ENCODE measurements at regions not wholly inside any gene's neighbourhood (a gene's known extent, or its start where the extent isn't known, plus 50 kb on each side); places are given as distances from the start of the nearest gene placed in this dataset.

DNA sequence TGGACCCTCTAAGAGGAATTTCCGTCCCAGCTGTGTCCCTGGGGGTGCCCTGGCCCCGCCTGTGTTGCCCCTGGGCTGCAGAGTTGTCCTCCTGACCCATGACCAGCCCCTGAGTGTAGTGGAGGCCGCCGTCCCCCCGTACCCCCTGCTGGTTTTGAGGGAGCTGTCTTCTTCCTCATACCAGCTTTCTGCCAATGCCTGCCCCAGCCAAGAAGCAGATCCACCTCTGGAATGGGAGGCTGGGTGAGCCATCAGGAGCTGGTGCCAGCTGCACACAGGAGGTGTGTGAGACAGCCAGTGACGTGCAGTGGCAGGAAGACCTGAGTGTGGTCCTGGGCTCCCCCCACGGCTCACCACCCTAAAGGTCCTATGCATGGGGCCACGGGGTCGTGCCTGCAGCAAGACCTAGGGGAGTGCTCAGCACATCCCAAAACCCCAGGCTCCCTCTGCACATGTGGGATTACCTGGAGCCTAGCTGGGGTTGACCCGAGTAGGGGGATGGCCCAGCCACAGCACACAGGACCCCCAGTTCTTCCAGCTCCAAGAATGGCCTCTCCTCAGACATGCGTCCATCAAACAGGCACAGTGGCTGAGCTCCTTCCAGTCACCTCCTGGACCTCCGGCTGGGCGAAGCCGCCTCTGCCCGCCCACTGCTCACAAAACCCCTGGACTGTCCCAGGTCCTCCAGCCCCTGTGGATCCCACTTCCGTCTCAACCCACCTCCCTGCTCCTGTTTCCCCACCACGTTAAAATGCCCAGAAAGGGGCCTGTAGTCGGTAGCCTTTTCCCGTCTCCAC is 647.6 kb downstream of the BRD1 start:
- DNase-seq: no peak

DNA sequence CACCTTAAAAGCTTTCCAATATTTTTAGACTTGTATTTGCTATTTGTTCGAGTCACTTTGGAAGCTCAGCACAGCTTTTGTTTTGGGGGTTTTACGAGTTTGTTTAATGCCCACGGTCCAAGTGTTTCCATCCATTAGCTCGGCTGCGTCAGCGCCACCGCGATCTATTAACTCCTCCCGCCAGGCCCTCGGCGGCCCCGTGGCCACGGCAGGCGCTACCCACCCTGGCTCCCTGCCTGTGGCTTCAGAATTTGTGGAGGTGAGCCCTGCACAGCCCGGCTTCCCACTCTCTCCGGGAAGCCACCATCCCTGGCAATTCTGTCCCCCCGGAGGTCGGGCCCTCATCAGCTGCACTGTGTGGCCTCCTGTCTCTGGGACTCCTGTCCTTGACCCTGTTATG is 648.5 kb downstream of the BRD1 start:
- no peak for DNase-seq

DNA sequence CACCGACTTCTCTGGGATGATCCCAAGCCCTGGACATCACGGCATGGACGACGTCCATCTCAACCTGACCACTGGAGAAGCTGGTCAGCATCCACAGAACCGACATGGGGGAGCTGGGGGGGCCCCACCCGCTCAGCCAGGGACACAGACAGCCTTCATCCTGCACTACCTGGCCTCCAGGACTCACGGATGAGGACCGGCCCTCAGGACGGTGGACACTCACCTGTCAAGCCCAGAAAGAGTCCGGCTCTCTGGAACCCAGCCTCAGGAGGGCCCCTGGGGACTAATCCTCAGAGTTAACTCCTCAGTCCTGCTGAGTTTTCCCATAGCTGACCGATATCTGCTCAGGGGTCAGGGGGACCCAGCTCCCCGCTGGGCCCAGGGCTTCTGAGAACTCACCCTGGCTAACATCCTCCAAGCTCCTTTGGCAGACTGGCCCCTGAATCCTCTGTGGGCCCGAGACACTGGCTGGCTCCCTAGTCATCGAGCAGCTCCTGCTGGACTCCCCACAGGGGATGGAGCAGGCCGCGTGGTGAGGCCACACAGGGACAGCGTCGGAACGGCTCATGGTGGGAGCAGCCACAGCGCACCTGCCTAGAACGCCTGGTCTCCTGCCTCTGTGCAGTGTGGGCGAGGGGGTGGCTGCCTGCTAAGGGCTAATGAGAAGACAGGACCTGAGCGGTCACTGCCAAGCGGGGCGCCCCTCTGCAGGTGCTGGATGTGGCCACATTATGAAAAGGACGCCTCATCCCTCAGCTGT is 649.2 kb downstream of the BRD1 start:
- DNase-seq: no peak

DNA sequence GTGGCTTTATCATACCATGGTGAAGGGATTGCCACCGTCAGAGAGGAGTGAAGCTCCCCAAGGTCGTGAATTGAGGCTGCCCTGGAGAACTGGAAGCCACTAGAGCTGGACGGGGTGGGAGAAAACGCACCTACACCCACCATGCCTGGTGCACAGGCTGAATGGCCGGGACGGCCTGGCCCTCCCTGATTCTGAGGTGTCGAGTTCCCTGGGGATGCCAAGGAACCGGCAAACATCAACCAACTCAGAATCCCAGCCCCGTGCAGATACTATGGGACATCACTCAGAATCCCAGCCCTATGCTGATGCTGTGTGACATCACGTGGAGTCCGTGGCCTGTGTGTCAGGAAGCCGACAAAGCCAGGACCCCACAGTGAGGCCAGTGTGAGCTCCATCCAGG is 650.0 kb downstream of the BRD1 start:
- no peak for DNase-seq

DNA sequence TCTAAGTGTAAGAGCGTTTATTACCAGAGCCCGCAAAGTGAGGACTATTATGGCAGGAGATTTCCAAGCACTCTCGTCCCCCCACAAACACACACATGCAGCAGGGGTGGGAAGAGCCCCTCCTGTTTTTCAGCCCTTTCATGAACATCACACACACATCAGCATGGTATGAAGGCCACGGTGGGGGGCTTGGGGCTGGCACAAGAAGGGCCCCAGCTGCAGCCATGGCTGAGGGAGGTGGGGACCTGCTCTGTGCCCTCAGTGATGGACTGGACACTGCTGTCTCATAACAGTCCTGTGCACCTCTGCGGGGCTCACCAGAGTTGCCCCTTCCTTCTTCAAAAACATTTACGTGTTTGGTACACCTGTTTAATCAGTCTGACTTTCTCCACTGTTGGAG is 650.7 kb downstream of the BRD1 start:
- DNase-seq: no peak

DNA sequence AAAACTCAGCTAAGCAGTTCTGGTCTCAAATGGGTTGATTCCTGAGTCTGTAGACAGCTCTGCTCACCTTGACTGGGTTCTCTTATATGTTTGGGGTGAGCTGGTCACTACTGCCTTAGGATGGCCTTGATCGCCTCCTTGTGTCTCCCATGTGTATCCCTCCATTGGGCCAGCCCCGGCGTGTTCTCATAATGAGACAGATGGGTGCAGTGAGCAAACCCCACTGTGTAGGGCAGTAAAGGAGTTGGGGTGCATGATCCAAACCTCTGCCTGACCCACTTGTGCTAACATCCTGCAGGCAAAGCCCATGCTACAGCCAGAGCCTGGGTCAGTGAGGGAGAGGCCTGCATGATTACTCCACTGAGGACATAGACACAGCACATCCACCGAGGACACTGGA is 657.6 kb downstream of the BRD1 start:
- DNase-seq: no peak

DNA sequence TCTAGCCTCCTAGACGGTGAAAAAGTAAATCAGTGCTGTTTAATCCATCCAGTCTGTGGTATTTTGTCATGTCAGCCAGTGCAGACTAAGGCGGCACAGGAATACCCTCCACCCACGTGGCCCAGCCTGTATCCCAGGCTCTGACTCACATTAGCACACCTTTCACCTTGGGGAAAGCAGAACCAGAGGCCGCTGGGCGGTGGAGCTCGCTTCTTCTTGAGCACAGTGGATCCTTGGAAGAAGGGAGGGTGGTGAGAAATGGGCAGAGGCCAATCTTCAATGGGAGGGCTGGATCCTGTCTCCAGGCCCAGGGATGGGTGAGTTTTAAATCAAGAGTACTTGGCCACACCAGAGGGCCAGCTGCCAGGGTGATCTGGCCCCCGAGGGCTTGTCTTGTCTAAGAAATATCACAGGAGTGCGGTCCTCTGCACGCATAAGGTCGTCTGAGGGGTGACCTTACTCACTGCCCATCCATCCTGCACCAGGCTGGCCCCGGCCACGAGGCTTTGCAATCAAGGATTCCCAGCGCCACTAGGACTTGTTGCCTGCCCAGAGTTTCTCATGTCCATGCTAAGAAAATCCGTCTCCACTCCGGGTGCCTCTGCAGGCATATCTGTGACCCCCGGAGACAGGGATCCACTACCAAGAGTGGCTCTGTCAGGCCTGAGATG is 658.5 kb downstream of the BRD1 start:
- no peak for DNase-seq

DNA sequence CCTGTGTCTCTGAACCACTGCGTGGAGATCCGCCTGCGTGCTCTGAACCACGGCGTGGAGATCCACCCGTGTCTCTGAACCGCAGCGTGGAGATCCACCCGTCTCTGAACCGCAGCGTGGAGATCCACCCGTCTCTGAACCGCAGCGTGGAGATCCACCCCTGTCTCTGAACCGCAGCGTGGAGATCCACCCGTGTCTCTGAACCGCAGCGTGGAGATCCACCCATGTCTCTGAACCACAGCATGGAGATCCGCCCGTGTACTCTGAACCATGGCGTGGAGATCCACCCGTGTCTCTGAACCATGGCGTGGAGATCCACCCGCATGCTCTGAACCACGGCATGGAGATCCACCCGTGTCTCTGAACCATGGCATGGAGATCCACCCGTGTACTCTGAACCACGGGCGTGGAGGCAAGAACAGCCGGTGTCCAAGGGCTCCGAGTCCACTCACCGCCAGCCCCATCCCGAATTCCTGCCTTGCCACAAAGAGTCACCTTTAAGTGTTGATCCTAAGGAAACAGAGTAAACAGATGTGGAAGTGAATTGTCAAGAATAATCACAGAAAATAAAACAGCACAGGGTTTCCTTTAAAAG is 659.4 kb downstream of the BRD1 start:
- no peak for DNase-seq

DNA sequence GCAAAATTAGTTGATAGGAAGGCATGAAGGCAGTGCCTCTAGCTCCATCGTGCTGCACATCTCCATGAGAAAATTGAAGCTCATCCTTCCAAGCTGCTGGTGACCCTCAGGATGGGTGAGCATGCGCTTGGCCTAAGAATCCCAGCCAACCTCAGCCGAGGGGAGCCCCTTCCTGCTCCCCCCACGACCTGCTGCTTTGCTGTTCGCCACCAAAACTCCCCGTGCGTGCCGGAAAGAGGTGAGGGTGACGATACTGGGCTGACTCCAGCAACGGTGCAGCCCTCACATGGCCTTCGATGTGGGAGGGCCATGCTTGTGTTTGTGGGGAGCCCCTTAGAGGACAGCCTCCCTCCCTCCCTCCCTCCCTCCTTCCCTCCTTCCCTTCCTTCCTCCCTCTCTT is 660.9 kb downstream of the BRD1 start:
- no peak for DNase-seq

DNA sequence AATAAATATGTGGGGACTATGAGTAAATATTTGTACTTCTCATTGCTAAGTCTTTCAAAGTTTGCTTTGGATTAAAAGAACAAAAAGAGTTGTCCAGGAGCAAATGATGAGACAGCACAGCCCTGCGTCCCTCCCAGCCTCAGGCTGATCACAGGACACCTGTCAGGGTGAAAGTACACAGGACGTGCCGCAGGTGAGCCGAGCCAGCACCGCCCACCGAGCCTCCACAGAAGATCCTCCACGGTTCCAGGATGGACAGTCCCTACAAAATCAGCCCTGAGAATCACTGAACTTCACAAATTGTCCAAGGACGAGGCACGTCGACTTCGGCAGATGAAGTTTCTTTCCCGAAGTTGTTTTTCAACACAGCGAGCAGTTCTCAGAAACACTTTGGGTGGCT is 661.5 kb downstream of the BRD1 start:
- no peak for DNase-seq

DNA sequence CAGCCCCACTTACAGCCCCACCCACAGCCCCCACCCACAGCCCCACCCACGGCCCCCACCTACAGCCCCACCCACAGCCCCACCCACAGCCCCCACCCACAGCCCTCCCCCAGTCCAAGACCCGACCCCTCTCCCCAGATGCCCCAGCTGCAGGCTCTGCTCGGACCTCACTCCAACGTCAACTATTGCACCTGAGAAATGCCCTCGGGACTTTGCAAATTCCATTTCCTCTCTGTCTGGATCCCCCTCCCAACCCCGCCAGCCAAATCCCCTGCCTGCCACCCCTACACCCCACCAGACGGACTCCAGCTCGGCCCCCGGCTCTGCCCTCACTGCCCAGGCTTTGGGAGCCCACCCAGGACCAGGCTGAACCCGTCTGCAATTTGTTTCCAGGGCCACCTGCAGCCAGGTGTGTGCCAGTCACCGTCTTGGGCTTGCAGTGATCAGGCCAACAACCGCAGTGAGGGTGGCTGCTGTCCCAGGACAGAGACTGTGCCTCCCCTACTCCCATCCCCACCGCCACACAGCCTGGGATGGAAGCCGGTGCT is 662.8 kb downstream of the BRD1 start:
- DNase-seq: no peak

DNA sequence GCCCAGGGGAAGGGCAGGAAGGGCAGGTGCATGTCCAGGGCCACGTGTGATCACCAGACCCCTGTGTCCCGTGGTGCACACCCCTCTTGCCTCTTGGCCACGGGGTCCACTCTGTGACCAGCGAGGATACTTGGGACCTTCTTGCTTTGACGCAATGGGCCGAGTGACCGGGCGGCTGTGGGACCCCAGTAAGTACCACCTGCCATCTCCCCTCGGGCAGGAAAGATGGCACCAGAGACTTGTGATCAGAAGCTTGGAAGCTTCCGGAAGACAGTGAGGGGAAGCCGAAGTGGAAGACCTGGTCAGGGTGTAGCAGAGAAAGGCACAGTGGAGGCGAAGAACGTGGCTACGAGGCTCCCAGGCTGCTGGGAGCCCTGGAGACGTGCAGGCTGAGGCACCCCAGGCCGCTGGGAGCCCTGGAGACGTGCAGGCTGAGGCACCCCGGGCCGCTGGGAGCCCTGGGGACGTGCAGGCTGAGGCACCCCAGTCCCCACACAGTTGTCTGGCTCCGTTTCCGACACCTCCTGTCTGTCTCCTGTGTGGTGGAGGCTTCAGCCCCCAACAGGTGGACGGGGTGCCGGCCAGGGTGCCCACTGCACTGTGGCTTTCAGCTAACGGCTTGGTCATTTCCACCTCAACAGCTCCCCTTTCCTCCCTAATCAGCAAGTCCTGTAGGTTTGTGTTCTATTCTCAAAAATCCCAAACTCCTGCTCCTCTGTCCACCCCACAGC is 663.5 kb downstream of the BRD1 start:
- no peak for DNase-seq

DNA sequence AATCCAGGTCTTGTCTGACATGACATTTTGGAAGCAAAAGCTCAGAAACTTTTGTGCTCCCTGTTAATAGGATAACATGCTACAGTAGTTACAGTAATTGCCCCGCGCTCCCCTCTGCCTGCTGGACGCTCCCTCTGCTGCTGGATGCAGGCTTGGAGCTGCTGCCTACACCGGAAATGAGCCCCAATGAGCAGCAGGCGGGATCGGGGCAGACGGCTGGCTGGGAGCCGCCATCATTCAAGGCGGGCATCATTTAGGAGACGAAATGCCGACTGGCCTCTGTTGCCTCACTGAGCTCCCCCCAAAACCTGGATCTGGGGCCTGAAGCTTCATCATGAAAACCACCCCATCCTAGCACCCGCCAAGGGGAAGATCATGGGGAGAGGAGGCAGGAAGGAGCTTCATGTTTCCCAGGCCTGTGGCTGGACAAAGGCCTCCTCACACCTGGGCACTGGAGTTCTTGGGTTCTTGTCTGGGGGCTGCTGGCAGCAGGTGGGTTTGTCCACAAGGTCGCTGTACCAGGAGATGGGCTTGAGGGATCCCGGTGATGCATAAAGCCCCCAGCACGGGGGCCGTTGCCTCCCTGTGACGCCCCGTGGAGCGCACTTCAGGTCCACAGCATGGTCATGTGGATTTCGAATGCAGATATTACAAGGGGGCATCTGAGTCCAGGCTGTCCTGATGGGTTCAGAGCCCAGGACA is 664.3 kb downstream of the BRD1 start:
- DNase-seq: no peak

DNA sequence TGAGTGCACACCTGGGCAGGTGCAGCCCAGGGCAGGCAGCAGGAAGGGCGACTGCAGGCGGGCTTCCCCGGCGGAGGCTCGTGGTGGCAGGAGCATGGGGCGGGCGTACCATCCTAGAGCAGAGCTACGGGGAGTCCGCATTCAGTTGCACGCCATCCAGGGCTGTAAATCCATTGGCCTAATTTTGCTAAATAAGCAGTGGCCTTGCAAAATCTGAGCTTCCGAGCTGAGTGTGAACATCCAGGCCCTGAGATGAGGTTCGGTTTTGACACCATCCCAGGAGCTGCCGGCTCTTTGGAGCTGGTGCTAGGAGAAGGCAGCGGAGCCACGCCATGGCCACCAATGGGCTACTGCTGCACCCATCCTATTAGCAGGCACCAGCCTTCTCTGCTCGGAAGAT is 664.8 kb downstream of the BRD1 start:
- DNase-seq: no peak

DNA sequence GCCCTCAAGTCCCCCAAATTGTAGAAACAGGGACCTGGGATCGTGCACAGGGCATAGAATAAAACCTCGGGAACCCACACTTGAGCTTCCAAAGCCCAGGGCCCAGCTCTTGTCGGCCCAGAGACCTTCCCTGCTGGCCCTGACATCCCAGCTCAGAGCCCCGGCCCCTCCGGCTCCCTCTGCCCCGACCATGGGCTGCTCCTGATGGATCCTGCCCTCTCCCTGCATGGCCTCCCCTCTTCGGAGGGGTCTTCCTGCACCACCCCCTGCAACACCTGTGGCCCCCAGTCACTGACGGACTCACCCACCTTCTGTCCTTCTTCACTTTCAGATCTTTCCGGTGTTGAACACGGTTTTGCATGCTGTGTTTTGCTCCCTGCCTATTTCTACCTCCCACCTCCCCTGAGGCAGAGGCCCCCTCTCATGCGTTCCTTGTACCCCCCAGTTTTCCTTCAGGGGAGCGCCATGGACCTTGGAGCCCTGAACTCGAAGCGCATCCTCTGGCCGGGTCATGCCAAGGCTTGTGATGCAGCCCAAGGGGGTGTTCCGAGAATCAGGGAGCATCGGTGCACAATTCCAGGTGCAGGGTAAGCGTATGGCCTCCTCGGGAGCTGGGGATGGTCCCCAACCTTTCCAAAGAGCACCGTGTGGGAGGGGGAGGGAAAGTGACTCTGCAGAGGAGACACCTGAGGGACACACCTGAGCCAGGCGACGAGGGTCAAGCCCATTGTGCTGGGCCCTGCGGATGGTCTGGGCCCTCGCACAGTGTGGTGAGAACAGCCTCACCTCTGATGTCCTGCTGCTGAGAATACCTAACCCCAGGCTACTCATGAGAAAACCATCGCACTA is 666.4 kb downstream of the BRD1 start:
- no peak for DNase-seq

DNA sequence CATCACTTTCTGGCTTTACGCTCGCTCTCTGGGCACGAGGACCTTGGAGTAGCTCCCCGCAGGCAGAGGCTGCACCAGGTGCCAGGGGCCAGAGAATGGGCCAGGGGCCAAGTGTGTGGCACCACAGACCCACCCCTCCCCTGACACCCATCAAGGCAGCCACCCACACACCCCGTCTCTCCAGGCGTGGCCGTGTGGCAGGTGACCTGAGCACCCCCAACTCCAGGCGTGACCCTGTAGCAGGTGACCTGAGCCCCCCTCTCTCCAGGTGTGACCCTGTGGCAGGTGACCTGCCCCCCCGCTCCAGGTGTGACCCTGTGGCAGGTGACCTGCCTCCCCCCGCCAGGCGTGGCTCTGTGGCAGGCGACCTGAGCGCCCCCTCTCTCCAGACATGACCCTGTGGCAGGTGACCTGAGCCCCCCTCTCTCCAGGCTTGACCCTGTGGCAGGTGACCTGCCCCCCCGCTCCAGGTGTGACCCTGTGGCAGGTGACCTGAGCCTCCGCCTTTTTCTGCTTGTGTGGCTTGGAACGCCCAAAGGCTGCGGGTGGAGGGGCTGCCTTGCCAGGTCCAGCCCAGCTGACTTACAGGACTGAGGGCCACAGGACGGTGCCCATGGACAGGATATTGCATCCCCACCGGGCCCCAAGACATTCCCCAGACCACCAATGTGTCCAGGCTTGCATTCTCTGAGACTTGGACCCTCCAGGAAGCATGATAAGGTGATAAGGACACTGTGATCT is 667.2 kb downstream of the BRD1 start:
- no peak for DNase-seq

DNA sequence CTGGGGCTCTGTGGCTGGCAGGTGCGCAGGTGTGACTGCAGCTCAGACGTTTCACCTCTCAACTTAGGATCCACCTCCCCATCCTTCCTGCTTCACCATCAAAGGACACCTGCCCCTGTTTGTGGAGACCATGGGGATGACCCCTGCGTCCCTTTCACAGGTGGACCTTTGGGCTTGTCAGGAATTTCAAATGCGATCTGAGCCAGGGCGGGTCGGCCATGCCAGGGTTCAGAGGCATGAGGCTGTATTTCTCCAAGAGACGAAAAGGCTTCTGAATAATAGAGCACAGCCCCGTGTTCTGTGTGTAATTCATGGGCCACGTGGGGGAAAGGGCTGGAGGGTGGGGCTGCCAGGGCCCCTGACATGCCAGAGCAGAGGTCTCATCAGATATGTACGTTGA is 668.0 kb downstream of the BRD1 start:
- DNase-seq: no peak

DNA sequence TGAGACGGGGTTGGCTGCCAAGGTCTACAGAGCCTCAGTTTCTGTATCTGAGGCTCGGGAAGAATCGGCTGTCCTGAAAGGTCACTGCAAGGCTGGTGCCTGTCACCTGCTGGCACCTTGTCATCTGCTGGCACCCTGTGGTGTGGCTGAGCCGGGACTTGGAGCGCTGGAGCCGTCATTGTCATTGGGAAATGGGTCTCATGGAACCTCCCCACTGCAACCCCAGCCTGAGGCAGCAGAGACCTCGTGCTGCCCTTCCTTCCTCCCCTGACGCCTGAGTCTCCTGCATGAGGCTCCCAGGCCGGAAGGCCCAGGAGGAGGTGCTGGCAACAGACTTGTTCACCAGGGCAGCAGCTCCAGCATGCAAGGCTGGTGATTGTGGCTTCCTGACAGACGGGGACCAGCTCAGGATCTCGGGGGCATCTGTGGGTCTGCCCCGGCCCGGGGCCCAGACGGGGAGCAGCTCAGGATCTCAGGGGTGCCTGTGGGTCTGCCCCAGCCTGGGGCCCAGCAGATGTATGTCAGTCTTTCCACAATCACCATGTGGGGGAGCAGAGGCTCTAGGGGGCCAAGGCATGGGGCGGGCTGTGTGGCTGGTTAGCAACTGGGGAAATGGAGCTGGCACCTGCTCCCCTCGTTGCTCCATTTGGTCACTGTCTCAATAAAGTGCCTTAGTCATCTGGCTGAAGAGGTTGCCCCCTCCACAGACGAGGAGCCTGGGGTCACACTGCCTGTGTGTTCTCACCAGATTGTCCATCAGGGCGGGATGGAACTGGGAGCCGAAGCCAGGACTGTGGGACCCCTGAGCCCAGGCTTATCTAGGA is 668.7 kb downstream of the BRD1 start:
- no peak for DNase-seq
